PFSK-1 (cell line): ENCODE measurements at regions not wholly inside any gene's neighbourhood (a gene's known extent, or its start where the extent isn't known, plus 50 kb on each side); places are given as distances from the start of the nearest gene placed in this dataset.

Source experiments
- POLR2AphosphoS5 ChIP-seq: IDR thresholded peaks from 2 replicates; pipeline ENCODE4 v1.6.1; 2012; ENCODE audit warnings: low read depth, mild to moderate bottlenecking, control low read depth, low read length, moderate library complexity
- TAF1 ChIP-seq: IDR thresholded peaks from 2 replicates; pipeline ENCODE4 v1.6.1; 2012; ENCODE audit warnings: low read length, control low read depth, borderline replicate concordance; ENCODE audit not compliant: insufficient read depth

- TF ChIP-seq TAF1 (no peak), POLR2AphosphoS5 (no peak)
These were observed 701.4 kb upstream of the NRSN1 start for GRCh38 chr6:23424584-23424983.
